PC-9 (cell line): ENCODE measurements at regions not wholly inside any gene's neighbourhood (a gene's known extent, or its start where the extent isn't known, plus 50 kb on each side); places are given as distances from the start of the nearest gene placed in this dataset.
A peak's percentile ranks its signal among the peaks of the same experiment; 100 is the strongest.
"Not testable (repeated sequence)": the region's sequence is repeated elsewhere in the genome, so short reads cannot be mapped to it uniquely, and the experiment has no call there.

Experiments used
- BruUV-seq: library from RNA; stranded (reverse); fragments of 400-500 nt; replicated peaks from 2 replicates; lab custom pipeline; 2021; lab: Mats Ljungman, UMichigan
- CTCF ChIA-PET: fragments of 300-600 bp; sonication (Branson Sonifier 250); formaldehyde crosslinking; loops from one replicate; lab custom pipeline; 2022; ENCODE audit warnings: antibody characterized with exemption; lab: Charles Lee
- POLR2A ChIA-PET: fragments of 300-600 bp; sonication (Branson Sonifier 250); formaldehyde crosslinking; loops from one replicate; lab custom pipeline; 2022; ENCODE audit warnings: antibody characterized with exemption; ENCODE audit not compliant: unreplicated experiment; lab: Charles Lee
- DNase-seq, 2 experiments: peaks; one replicate each; pipeline versions ENCODE4 v3.0.0 to v3.0.0-alpha.2; 2015 to 2022; ENCODE audit warnings: mixed read lengths in 1 of 2
- H2AFZ ChIP-seq: fragments of 200-600 bp; sonication (generic); 2 replicates; pipeline ENCODE4 v1.8.1; 2017; ENCODE audit warnings: antibody characterized with exemption
- H3F3A ChIP-seq: fragments of 200-600 bp; sonication (generic); 2 replicates; pipeline ENCODE4 v1.8.1; 2017; ENCODE audit warnings: antibody characterized with exemption, mild to moderate bottlenecking, low read depth; ENCODE audit not compliant: insufficient read depth
- H3K27ac ChIP-seq: fragments of 200-600 bp; sonication (generic); 2 replicates; pipeline ENCODE4 v1.6.1; 2016; ENCODE audit warnings: mixed run types
- H3K27me3 ChIP-seq: fragments of 200-600 bp; sonication (generic); 2 replicates; pipeline ENCODE4 v1.6.1; 2016; ENCODE audit warnings: low read depth, mixed run types; ENCODE audit not compliant: insufficient read depth
- H3K36me3 ChIP-seq: fragments of 200-600 bp; sonication (generic); 2 replicates; pipeline ENCODE4 v1.6.1; 2016; ENCODE audit warnings: low read depth, mixed run types
- H3K4me1 ChIP-seq: fragments of 200-600 bp; sonication (generic); replicated peaks from 2 replicates; pipeline ENCODE4 v1.6.1; 2016; ENCODE audit warnings: mixed run types; ENCODE audit not compliant: insufficient read depth
- H3K4me2 ChIP-seq: fragments of 200-600 bp; sonication (generic); 2 replicates; pipeline ENCODE4 v1.6.1; 2017; ENCODE audit warnings: mixed run types
- H3K4me3 ChIP-seq: fragments of 200-600 bp; sonication (generic); 2 replicates; pipeline ENCODE4 v1.6.1; 2016; ENCODE audit warnings: mixed run types
- H3K79me2 ChIP-seq: fragments of 200-600 bp; sonication (generic); 2 replicates; pipeline ENCODE4 v1.6.1; 2017; ENCODE audit warnings: low read depth, mixed run types
- H3K9me2 ChIP-seq: fragments of 200-600 bp; sonication (generic); 2 replicates; pipeline ENCODE4 v1.8.1; 2017; ENCODE audit warnings: mild to moderate bottlenecking; ENCODE audit not compliant: insufficient read depth
- H3K9me3 ChIP-seq: fragments of 200-600 bp; sonication (generic); 2 replicates; pipeline ENCODE4 v1.8.1; 2016; ENCODE audit warnings: low read depth; ENCODE audit not compliant: insufficient read depth
- H4K20me1 ChIP-seq: fragments of 200-600 bp; sonication (generic); 2 replicates; pipeline ENCODE4 v1.8.1; 2017; ENCODE audit not compliant: insufficient read depth
- CTCF ChIP-seq: fragments of 200-600 bp; sonication (generic); conservative IDR thresholded peaks from 2 replicates; pipeline ENCODE4 v1.6.1; 2017; ENCODE audit warnings: mixed run types, antibody characterized with exemption, mild to moderate bottlenecking, moderate library complexity
- EZH2 ChIP-seq: fragments of 200-600 bp; sonication (generic); IDR thresholded peaks from 2 replicates; pipeline ENCODE4 v1.8.0; 2017; ENCODE audit warnings: antibody characterized with exemption, low read depth
- intact Hi-C: fragments of 100-400 bp; cut with micrococcal nuclease; formaldehyde crosslinking; loops from one replicate; pipeline ENCODE4 v1.10.0; 2022; ENCODE audit not compliant: unreplicated experiment

- DNase-seq = no peak
- no TSS peak for BruUV-seq
- Histone ChIP-seq H3K79me2 (no peaks in the 10 kb centered on the region), H4K20me1 (no peaks in the 10 kb centered on the region), H3K27ac (no peak overlapping the region), H3K4me1 (no peaks in the 10 kb centered on the region), H3K36me3 (no peaks in the 10 kb centered on the region), H3F3A (no peaks in the 10 kb centered on the region), H3K4me2 (no peak overlapping the region), H3K4me3 (no peak overlapping the region), H3K9me3 (no peaks in the 10 kb centered on the region), H3K27me3 (no peaks in the 10 kb centered on the region; the same call in 1 of the 2 replicates), H2AFZ (no peak overlapping the region), H3K9me2 (no peaks in the 10 kb centered on the region)
- intact Hi-C loops = no loop called here
- CTCF ChIA-PET = no interaction called here
- TF ChIP-seq CTCF (peak; percentile 62), EZH2 (no peak)
- POLR2A ChIA-PET = no interaction called here
Measured at GRCh38 chr10:15427843-15428414, 56.8 kb upstream of the FAM171A1 start.

GRCh38 chr10:15426558-15426957 is 55.5 kb upstream of the FAM171A1 start:
- intact Hi-C loops = no loop called here
- CTCF ChIA-PET = no interaction called here

GRCh38 chr10:15426115-15426514 is 55.0 kb upstream of the FAM171A1 start:
- intact Hi-C loops = no loop called here
- BruUV-seq = no TSS peak

More at GRCh38 chr10:15426558-15426957, 55.5 kb upstream of the FAM171A1 start:
- Histone ChIP-seq H3K27me3 (no peaks in the 10 kb centered on the region; the same call in 1 of the 2 replicates), H4K20me1 (no peaks in the 10 kb centered on the region), H3K4me2 (no peak overlapping the region), H3K27ac (no peak overlapping the region), H3K9me2 (no peaks in the 10 kb centered on the region), H3K36me3 (no peaks in the 10 kb centered on the region), H3K79me2 (no peaks in the 10 kb centered on the region), H3K4me1 (no peaks in the 10 kb centered on the region), H3K4me3 (no peak overlapping the region), H2AFZ (no peak overlapping the region), H3F3A (no peaks in the 10 kb centered on the region), H3K9me3 (no peaks in the 10 kb centered on the region)
- BruUV-seq = no TSS peak
- POLR2A ChIA-PET = no interaction called here
- TF ChIP-seq CTCF (no peak), EZH2 (no peak)
- no peak for DNase-seq

GRCh38 chr10:15421875-15422274 is 50.8 kb upstream of the FAM171A1 start:
- intact Hi-C loops, POLR2A ChIA-PET, H3K79me2 ChIP-seq, CTCF ChIA-PET, H3K4me1 ChIP-seq, H3K9me3 ChIP-seq, H3K4me2 ChIP-seq, H3K9me2 ChIP-seq, BruUV-seq, H4K20me1 ChIP-seq, H3K27ac ChIP-seq, H3F3A ChIP-seq, H3K36me3 ChIP-seq, H3K4me3 ChIP-seq, DNase-seq, H2AFZ ChIP-seq, H3K27me3 ChIP-seq: not testable (repeated sequence)

More at GRCh38 chr10:15426115-15426514, 55.0 kb upstream of the FAM171A1 start:
- CTCF ChIA-PET = no interaction called here
- Histone ChIP-seq H3K27ac (no peak overlapping the region), H3K4me1 (no peaks in the 10 kb centered on the region), H3K4me3 (no peak overlapping the region), H3F3A (no peaks in the 10 kb centered on the region), H3K36me3 (no peaks in the 10 kb centered on the region), H3K9me3 (no peaks in the 10 kb centered on the region), H3K4me2 (no peak overlapping the region), H4K20me1 (no peaks in the 10 kb centered on the region), H3K79me2 (no peaks in the 10 kb centered on the region), H3K9me2 (no peaks in the 10 kb centered on the region), H3K27me3 (no peaks in the 10 kb centered on the region; the same call in 1 of the 2 replicates), H2AFZ (no peak overlapping the region)
- no peak for TF ChIP-seq EZH2
- TF ChIP-seq CTCF = no peak
- POLR2A ChIA-PET = no interaction called here
- DNase-seq = no peak
